HEK293 (cell line): ENCODE measurements at regions not wholly inside any gene's neighbourhood (a gene's known extent, or its start where the extent isn't known, plus 50 kb on each side); places are given as distances from the start of the nearest gene placed in this dataset.

Experiments used
- ZNF146 ChIP-seq: fragments of 450-650 bp; formaldehyde crosslinking; IDR thresholded peaks from 2 replicates; pipeline ENCODE4 v1.5.1; 2016; ENCODE audit warnings: missing biosample characterization, missing genetic modification characterization
- ZNF548 ChIP-seq: fragments of 450-650 bp; formaldehyde crosslinking; IDR thresholded peaks from 2 replicates; pipeline ENCODE4 v1.5.1; 2016; ENCODE audit warnings: missing biosample characterization, missing genetic modification characterization
- ZNF626 ChIP-seq: fragments of 450-650 bp; sonication (Bioruptor Pico); formaldehyde crosslinking; IDR thresholded peaks from 2 replicates; pipeline ENCODE4 v1.5.1; 2018; ENCODE audit warnings: missing biosample characterization, missing genetic modification characterization, inconsistent platforms
- ZNF768 ChIP-seq: fragments of 450-650 bp; formaldehyde crosslinking; IDR thresholded peaks from 2 replicates; pipeline ENCODE4 v1.5.1; 2018; ENCODE audit warnings: missing biosample characterization, mild to moderate bottlenecking, missing genetic modification characterization
- TF ChIP-seq, protein P1 (sequence below): fragments of 450-650 bp; formaldehyde crosslinking; IDR thresholded peaks from 2 replicates; pipeline ENCODE4 v1.5.1; 2017; ENCODE audit warnings: missing biosample characterization, missing genetic modification characterization
- TF ChIP-seq, protein P2 (sequence below): fragments of 450-650 bp; formaldehyde crosslinking; IDR thresholded peaks from 2 replicates; pipeline ENCODE4 v1.5.1; 2016; ENCODE audit warnings: missing biosample characterization, missing genetic modification characterization

DNA sequence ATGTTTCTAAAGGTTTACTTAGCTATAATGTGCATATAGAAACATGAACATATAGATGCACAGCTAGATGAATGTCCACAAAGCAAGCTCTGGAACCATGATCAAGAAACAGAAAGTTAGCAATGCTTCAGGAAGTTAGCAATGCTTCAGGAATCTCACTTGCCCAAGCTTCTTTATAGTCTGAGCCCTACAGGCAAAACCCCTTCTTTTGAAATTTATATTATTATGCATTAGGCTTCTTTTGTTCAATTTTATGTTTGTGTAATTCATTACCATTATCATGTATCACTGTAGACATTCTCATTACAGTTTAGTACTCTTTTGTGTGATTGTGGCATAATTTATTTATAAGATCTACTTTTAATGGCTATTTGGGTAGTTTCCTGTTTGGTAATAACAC lies 286.4 kb upstream of the BCHE start:
- TF ChIP-seq, protein P1, sequence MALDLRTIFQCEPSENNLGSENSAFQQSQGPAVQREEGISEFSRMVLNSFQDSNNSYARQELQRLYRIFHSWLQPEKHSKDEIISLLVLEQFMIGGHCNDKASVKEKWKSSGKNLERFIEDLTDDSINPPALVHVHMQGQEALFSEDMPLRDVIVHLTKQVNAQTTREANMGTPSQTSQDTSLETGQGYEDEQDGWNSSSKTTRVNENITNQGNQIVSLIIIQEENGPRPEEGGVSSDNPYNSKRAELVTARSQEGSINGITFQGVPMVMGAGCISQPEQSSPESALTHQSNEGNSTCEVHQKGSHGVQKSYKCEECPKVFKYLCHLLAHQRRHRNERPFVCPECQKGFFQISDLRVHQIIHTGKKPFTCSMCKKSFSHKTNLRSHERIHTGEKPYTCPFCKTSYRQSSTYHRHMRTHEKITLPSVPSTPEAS (tag by site-specific recombination): no peak
- TF ChIP-seq, protein P2, sequence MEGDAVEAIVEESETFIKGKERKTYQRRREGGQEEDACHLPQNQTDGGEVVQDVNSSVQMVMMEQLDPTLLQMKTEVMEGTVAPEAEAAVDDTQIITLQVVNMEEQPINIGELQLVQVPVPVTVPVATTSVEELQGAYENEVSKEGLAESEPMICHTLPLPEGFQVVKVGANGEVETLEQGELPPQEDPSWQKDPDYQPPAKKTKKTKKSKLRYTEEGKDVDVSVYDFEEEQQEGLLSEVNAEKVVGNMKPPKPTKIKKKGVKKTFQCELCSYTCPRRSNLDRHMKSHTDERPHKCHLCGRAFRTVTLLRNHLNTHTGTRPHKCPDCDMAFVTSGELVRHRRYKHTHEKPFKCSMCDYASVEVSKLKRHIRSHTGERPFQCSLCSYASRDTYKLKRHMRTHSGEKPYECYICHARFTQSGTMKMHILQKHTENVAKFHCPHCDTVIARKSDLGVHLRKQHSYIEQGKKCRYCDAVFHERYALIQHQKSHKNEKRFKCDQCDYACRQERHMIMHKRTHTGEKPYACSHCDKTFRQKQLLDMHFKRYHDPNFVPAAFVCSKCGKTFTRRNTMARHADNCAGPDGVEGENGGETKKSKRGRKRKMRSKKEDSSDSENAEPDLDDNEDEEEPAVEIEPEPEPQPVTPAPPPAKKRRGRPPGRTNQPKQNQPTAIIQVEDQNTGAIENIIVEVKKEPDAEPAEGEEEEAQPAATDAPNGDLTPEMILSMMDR (tag by site-specific recombination): no peak
- TF ChIP-seq ZNF768 (tag by site-specific recombination) (no peak), ZNF548 (tag by site-specific recombination) (no peak), ZNF626 (tag by site-specific recombination) (no peak), ZNF146 (no peak)
